Caco-2 (cell line): ENCODE measurements at regions not wholly inside any gene's neighbourhood (a gene's known extent, or its start where the extent isn't known, plus 50 kb on each side); places are given as distances from the start of the nearest gene placed in this dataset.

Experiments
- BruUV-seq: library from RNA; stranded (reverse); fragments of 400-500 nt; replicated peaks from 2 replicates; lab custom pipeline; 2021; lab: Mats Ljungman, UMichigan
- CTCF ChIA-PET: fragments of 300-600 bp; sonication (Branson Sonifier 250); formaldehyde crosslinking; loops from one replicate; lab custom pipeline; 2022; ENCODE audit warnings: antibody characterized with exemption; lab: Charles Lee
- POLR2A ChIA-PET: fragments of 300-600 bp; sonication (Branson Sonifier 250); formaldehyde crosslinking; loops from one replicate; lab custom pipeline; 2022; ENCODE audit warnings: antibody characterized with exemption; lab: Charles Lee
- DNase-seq, 2 experiments: peaks; one replicate each; pipeline versions ENCODE4 v3.0.0 to v3.0.0-alpha.2; 2020 to 2022
- H3K27me3 ChIP-seq: replicated peaks from 2 replicates; pipeline ENCODE4 v1.6.0; 2011; ENCODE audit warnings: low read length; ENCODE audit not compliant: control insufficient read depth, insufficient read depth
- H3K36me3 ChIP-seq: 2 replicates; pipeline ENCODE4 v1.5.1; 2011; ENCODE audit warnings: low read length; ENCODE audit not compliant: control insufficient read depth, insufficient read depth
- H3K4me1 ChIP-seq: fragments of 250-450 bp; sonication (Bioruptor Pico); 2 replicates; pipeline ENCODE4 v1.5.1; 2020; ENCODE audit warnings: mild to moderate bottlenecking
- H3K4me3 ChIP-seq: 2 replicates; pipeline ENCODE4 v1.5.1; 2011; ENCODE audit warnings: low read depth, mild to moderate bottlenecking, control low read depth, low read length
- H3K9me3 ChIP-seq: fragments of 250-450 bp; sonication (Bioruptor Pico); 2 replicates; pipeline ENCODE4 v1.5.1; 2020; ENCODE audit warnings: mild to moderate bottlenecking, moderate library complexity
- H3K27ac Mint-ChIP-seq: one replicate; pipeline ENCODE4 v1.8.0; 2022; ENCODE audit warnings: mixed read lengths; ENCODE audit not compliant: unreplicated experiment
- H3K27me3 Mint-ChIP-seq: one replicate; pipeline ENCODE4 v1.8.0; 2022; ENCODE audit warnings: mixed read lengths; ENCODE audit not compliant: insufficient read depth, unreplicated experiment
- H3K36me3 Mint-ChIP-seq: one replicate; pipeline ENCODE4 v1.8.0; 2022; ENCODE audit warnings: mild to moderate bottlenecking, mixed read lengths; ENCODE audit not compliant: insufficient read depth, unreplicated experiment
- H3K4me1 Mint-ChIP-seq: one replicate; pipeline ENCODE4 v1.8.0; 2022; ENCODE audit warnings: low read depth, mixed read lengths; ENCODE audit not compliant: unreplicated experiment
- H3K4me3 Mint-ChIP-seq: one replicate; pipeline ENCODE4 v1.8.0; 2022; ENCODE audit warnings: mild to moderate bottlenecking, moderate library complexity, mixed read lengths; ENCODE audit not compliant: unreplicated experiment
- H3K9me3 Mint-ChIP-seq: one replicate; pipeline ENCODE4 v1.8.0; 2022; ENCODE audit warnings: mixed read lengths; ENCODE audit not compliant: unreplicated experiment
- intact Hi-C: fragments of 100-400 bp; cut with micrococcal nuclease; formaldehyde crosslinking; loops from one replicate; pipeline ENCODE4 v1.10.0; 2022; ENCODE audit not compliant: unreplicated experiment
- TF ChIP-seq, protein P1 (sequence below), 2 experiments: fragments of 200-600 bp in 1 of 2; IDR thresholded peaks; 1 replicate in 1 of 2; 2 replicates in 1 of 2; pipeline versions ENCODE4 v1.5.1 to v1.8.0; 2011 to 2022; ENCODE audit warnings: antibody characterized with exemption in 1 of 2, control low read depth in 1 of 2, inconsistent platforms in 1 of 2, low read depth in 1 of 2, low read length in 1 of 2, mild to moderate bottlenecking in 1 of 2, moderate library complexity in 1 of 2; ENCODE audit not compliant: insufficient read depth in 1 of 2, severe bottlenecking in 1 of 2, unreplicated experiment in 1 of 2

DNA sequence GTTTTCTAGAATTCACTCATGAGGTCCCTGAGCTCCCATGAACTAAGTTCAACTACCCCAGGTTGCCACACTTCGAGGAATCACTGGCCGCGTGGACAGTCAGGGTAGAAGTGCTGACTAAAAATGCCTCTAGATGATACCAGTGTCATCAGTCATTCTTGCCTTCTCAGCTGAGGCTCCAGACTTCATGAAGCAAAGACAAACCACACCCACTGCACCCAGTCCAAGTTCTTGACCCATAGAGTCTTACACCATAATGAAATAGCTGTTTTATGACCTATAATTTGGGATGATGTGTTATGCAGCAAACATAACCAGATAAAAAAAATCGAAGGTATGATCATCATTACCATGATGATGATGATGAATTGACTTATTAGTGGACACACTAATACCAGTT, 632.9 kb upstream of the TLE4 start:
- ChIA-PET POLR2A (no interaction called here), CTCF (no interaction called here)
- H3K4me1 ChIP-seq: no peaks in the 10 kb centered on the region
- H3K4me3 Mint-ChIP-seq: no peak overlapping the region
- H3K36me3 ChIP-seq: no peaks in the 10 kb centered on the region
- H3K27me3 Mint-ChIP-seq: no peaks in the 10 kb centered on the region
- intact Hi-C loops: no loop called here
- H3K9me3 Mint-ChIP-seq: no peaks in the 10 kb centered on the region
- H3K4me3 ChIP-seq: no peak overlapping the region
- no peak for DNase-seq
- no peaks in the 10 kb centered on the region for H3K27me3 ChIP-seq
- no peak overlapping the region for H3K27ac Mint-ChIP-seq
- H3K4me1 Mint-ChIP-seq: no peaks in the 10 kb centered on the region
- H3K9me3 ChIP-seq: no peaks in the 10 kb centered on the region
- TF ChIP-seq, protein P1, sequence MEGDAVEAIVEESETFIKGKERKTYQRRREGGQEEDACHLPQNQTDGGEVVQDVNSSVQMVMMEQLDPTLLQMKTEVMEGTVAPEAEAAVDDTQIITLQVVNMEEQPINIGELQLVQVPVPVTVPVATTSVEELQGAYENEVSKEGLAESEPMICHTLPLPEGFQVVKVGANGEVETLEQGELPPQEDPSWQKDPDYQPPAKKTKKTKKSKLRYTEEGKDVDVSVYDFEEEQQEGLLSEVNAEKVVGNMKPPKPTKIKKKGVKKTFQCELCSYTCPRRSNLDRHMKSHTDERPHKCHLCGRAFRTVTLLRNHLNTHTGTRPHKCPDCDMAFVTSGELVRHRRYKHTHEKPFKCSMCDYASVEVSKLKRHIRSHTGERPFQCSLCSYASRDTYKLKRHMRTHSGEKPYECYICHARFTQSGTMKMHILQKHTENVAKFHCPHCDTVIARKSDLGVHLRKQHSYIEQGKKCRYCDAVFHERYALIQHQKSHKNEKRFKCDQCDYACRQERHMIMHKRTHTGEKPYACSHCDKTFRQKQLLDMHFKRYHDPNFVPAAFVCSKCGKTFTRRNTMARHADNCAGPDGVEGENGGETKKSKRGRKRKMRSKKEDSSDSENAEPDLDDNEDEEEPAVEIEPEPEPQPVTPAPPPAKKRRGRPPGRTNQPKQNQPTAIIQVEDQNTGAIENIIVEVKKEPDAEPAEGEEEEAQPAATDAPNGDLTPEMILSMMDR (IDR thresholded peaks at IDR 0.05; ENCODE audit: insufficient read depth in 1 of 2, low read depth in 1 of 2, low read length in 1 of 2, severe bottlenecking in 1 of 2, unreplicated experiment in 1 of 2): no peak
- no TSS peak for BruUV-seq
- H3K36me3 Mint-ChIP-seq: no peaks in the 10 kb centered on the region

GRCh38 chr9:78939311-78940065, 632.3 kb upstream of the TLE4 start:
- Mint-ChIP-seq H3K36me3 (no peaks in the 10 kb centered on the region), H3K27me3 (no peaks in the 10 kb centered on the region), H3K4me3 (no peak overlapping the region), H3K9me3 (no peaks in the 10 kb centered on the region), H3K4me1 (no peaks in the 10 kb centered on the region), H3K27ac (no peak overlapping the region)
- BruUV-seq: no TSS peak
- intact Hi-C loops: no loop called here
- DNase-seq: no peak
- Histone ChIP-seq H3K36me3 (no peaks in the 10 kb centered on the region), H3K4me1 (no peaks in the 10 kb centered on the region), H3K4me3 (no peak overlapping the region), H3K9me3 (no peaks in the 10 kb centered on the region), H3K27me3 (no peaks in the 10 kb centered on the region)
- TF ChIP-seq, protein P1 (IDR thresholded peaks at IDR 0.05; ENCODE audit: insufficient read depth in 1 of 2, low read depth in 1 of 2, low read length in 1 of 2, severe bottlenecking in 1 of 2, unreplicated experiment in 1 of 2): no peak
- ChIA-PET CTCF (no interaction called here), POLR2A (no interaction called here)

DNA sequence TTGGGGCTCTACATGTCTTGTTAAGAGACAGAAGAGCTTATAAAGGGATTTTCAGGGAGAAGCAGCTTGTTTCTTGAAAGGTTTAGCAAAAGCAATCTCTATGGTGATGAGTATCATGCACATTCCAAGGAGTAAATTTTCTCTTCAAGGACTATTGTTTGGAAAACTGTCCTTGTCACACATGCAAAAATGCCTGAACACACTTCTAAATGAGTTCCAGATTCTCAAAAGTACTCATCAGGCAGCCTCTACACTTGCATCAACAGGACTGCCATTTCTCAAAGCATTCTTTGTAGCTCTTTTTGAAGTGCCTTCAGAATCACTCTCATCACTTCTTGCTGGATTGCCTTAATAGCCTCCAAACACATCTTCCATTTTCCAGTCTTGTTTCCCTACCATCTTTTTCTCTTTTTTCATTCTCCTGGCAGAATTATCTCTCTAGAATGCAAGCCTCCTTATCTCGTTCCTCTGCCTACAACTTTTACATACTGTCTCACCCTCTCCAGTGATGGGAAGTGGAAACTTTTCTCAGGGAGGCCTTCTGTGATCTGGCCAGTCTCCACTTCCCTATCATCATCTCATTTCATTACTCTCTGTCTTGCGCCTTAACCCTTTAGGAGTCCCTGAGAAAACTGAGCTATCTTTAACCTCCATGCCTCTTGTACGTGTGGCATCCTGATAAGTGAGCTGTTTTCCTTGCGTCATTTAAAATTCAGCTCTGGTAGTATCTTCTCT, 631.5 kb upstream of the TLE4 start:
- Histone ChIP-seq H3K36me3 (no peaks in the 10 kb centered on the region), H3K9me3 (no peaks in the 10 kb centered on the region), H3K4me3 (no peak overlapping the region), H3K4me1 (no peaks in the 10 kb centered on the region), H3K27me3 (no peaks in the 10 kb centered on the region)
- Mint-ChIP-seq H3K4me3 (no peak overlapping the region), H3K36me3 (no peaks in the 10 kb centered on the region), H3K27ac (no peak overlapping the region), H3K9me3 (no peaks in the 10 kb centered on the region), H3K27me3 (no peaks in the 10 kb centered on the region), H3K4me1 (no peaks in the 10 kb centered on the region)
- TF ChIP-seq, protein P1 (IDR thresholded peaks at IDR 0.05; ENCODE audit: insufficient read depth in 1 of 2, low read depth in 1 of 2, low read length in 1 of 2, severe bottlenecking in 1 of 2, unreplicated experiment in 1 of 2): no peak
- POLR2A ChIA-PET: no interaction called here
- no peak for DNase-seq
- CTCF ChIA-PET: no interaction called here
- BruUV-seq: no TSS peak
- intact Hi-C loops: no loop called here
